ENCODE measurements at regions not wholly inside any gene's neighbourhood (a gene's known extent, or its start where the extent isn't known, plus 50 kb on each side); places are given as distances from the start of the nearest gene placed in this dataset.
"Not testable (repeated sequence)": the region's sequence is repeated elsewhere in the genome, so short reads cannot be mapped to it uniquely, and the experiment has no call there.

GRCh38 chr14:25340882-25341281 lies 290.9 kb upstream of the STXBP6 start:
- Histone ChIP-seq H3K27ac (ENCODE audit: low read depth in 2 of 2, low read length in 1 of 2) (no peak overlapping the region), H3K4me3 (ENCODE audit: low read depth in 1 of 2, low read length in 2 of 2) (no peak overlapping the region), H3K36me3 (ENCODE audit: control insufficient read depth in 2 of 2, insufficient read depth in 2 of 2, low read length in 1 of 2) (no peaks in the 10 kb centered on the region), H3K4me1 (ENCODE audit: control insufficient read depth in 2 of 2, insufficient read depth in 2 of 2, low read length in 1 of 2) (no peaks in the 10 kb centered on the region), H3K27me3 (ENCODE audit: control insufficient read depth in 1 of 2, insufficient read depth in 2 of 2, low read length in 2 of 2) (no peaks in the 10 kb centered on the region), H3K9me3 (ENCODE audit: control insufficient read depth in 2 of 2, insufficient read depth in 1 of 2, low read depth in 1 of 2, low read length in 1 of 2) (peaks cover 3% of the 10 kb centered on the region in 2 donors)
- 89 to 95% methylated on average over 1 of the region's 1 CpG for WGBS, 2 donors

- Histone ChIP-seq H3K4me1 (ENCODE audit: control insufficient read depth in 2 of 2, insufficient read depth in 2 of 2, low read length in 1 of 2) (no peaks in the 10 kb centered on the region), H3K9me3 (ENCODE audit: control insufficient read depth in 2 of 2, insufficient read depth in 1 of 2, low read depth in 1 of 2, low read length in 1 of 2) (peaks cover 4 to 5% of the 10 kb centered on the region in 2 donors), H3K36me3 (ENCODE audit: control insufficient read depth in 2 of 2, insufficient read depth in 2 of 2, low read length in 1 of 2) (no peaks in the 10 kb centered on the region), H3K4me3 (ENCODE audit: low read depth in 1 of 2, low read length in 2 of 2) (no peak overlapping the region), H3K27me3 (ENCODE audit: control insufficient read depth in 1 of 2, insufficient read depth in 2 of 2, low read length in 2 of 2) (no peaks in the 10 kb centered on the region), H3K27ac (ENCODE audit: low read depth in 2 of 2, low read length in 1 of 2) (no peak overlapping the region)
- 64 to 81% methylated on average over 1 of the region's 1 CpG for WGBS, 2 donors
Measured at GRCh38 chr14:25322784-25323183, 272.8 kb upstream of the STXBP6 start.

- WGBS, 2 donors, result 84 to 86% methylated on average over 4 to 6 of the region's 6 CpGs
- H3K27ac ChIP-seq (ENCODE audit: low read depth in 2 of 2, low read length in 1 of 2); H3K4me1 ChIP-seq (ENCODE audit: control insufficient read depth in 2 of 2, insufficient read depth in 2 of 2, low read length in 1 of 2); H3K36me3 ChIP-seq (ENCODE audit: control insufficient read depth in 2 of 2, insufficient read depth in 2 of 2, low read length in 1 of 2); H3K27me3 ChIP-seq (ENCODE audit: control insufficient read depth in 1 of 2, insufficient read depth in 2 of 2, low read length in 2 of 2); H3K4me3 ChIP-seq (ENCODE audit: low read depth in 1 of 2, low read length in 2 of 2); H3K9me3 ChIP-seq (ENCODE audit: control insufficient read depth in 2 of 2, insufficient read depth in 1 of 2, low read depth in 1 of 2, low read length in 1 of 2): not testable (repeated sequence)
Measured at GRCh38 chr14:25316007-25316406, 266.1 kb upstream of the STXBP6 start.

- Histone ChIP-seq H3K27me3 (ENCODE audit: control insufficient read depth in 1 of 2, insufficient read depth in 2 of 2, low read length in 2 of 2) (no peaks in the 10 kb centered on the region), H3K9me3 (ENCODE audit: control insufficient read depth in 2 of 2, insufficient read depth in 1 of 2, low read depth in 1 of 2, low read length in 1 of 2) (peaks cover 0 to 3% of the 10 kb centered on the region in 2 donors), H3K36me3 (ENCODE audit: control insufficient read depth in 2 of 2, insufficient read depth in 2 of 2, low read length in 1 of 2) (no peaks in the 10 kb centered on the region), H3K4me3 (ENCODE audit: low read depth in 1 of 2, low read length in 2 of 2) (no peak overlapping the region), H3K4me1 (ENCODE audit: control insufficient read depth in 2 of 2, insufficient read depth in 2 of 2, low read length in 1 of 2) (no peaks in the 10 kb centered on the region), H3K27ac (ENCODE audit: low read depth in 2 of 2, low read length in 1 of 2) (no peak overlapping the region)
- 63 to 84% methylated on average over 3 of the region's 3 CpGs for WGBS, 2 donors
Measured at GRCh38 chr14:25308244-25308643, 258.3 kb upstream of the STXBP6 start.

GRCh38 chr14:25303934-25304333 lies 254.0 kb upstream of the STXBP6 start:
- Histone ChIP-seq H3K36me3 (ENCODE audit: control insufficient read depth in 2 of 2, insufficient read depth in 2 of 2, low read length in 1 of 2) (no peaks in the 10 kb centered on the region), H3K9me3 (ENCODE audit: control insufficient read depth in 2 of 2, insufficient read depth in 1 of 2, low read depth in 1 of 2, low read length in 1 of 2) (peaks cover 0 to 2% of the 10 kb centered on the region in 2 donors), H3K4me1 (ENCODE audit: control insufficient read depth in 2 of 2, insufficient read depth in 2 of 2, low read length in 1 of 2) (no peaks in the 10 kb centered on the region), H3K27ac (ENCODE audit: low read depth in 2 of 2, low read length in 1 of 2) (no peak overlapping the region), H3K27me3 (ENCODE audit: control insufficient read depth in 1 of 2, insufficient read depth in 2 of 2, low read length in 2 of 2) (no peaks in the 10 kb centered on the region), H3K4me3 (ENCODE audit: low read depth in 1 of 2, low read length in 2 of 2) (no peak overlapping the region)
- 56 to 67% methylated on average over 2 of the region's 2 CpGs for WGBS, 2 donors

GRCh38 chr14:25298238-25298637 lies 248.3 kb upstream of the STXBP6 start:
- Histone ChIP-seq H3K4me1 (ENCODE audit: control insufficient read depth in 2 of 2, insufficient read depth in 2 of 2, low read length in 1 of 2) (no peaks in the 10 kb centered on the region), H3K27ac (ENCODE audit: low read depth in 2 of 2, low read length in 1 of 2) (no peak overlapping the region), H3K27me3 (ENCODE audit: control insufficient read depth in 1 of 2, insufficient read depth in 2 of 2, low read length in 2 of 2) (no peaks in the 10 kb centered on the region), H3K36me3 (ENCODE audit: control insufficient read depth in 2 of 2, insufficient read depth in 2 of 2, low read length in 1 of 2) (no peaks in the 10 kb centered on the region), H3K4me3 (ENCODE audit: low read depth in 1 of 2, low read length in 2 of 2) (no peak overlapping the region), H3K9me3 (ENCODE audit: control insufficient read depth in 2 of 2, insufficient read depth in 1 of 2, low read depth in 1 of 2, low read length in 1 of 2) (no peaks in the 10 kb centered on the region)

- H3K27me3 ChIP-seq (ENCODE audit: control insufficient read depth in 1 of 2, insufficient read depth in 2 of 2, low read length in 2 of 2); H3K4me1 ChIP-seq (ENCODE audit: control insufficient read depth in 2 of 2, insufficient read depth in 2 of 2, low read length in 1 of 2); H3K27ac ChIP-seq (ENCODE audit: low read depth in 2 of 2, low read length in 1 of 2); H3K4me3 ChIP-seq (ENCODE audit: low read depth in 1 of 2, low read length in 2 of 2); H3K9me3 ChIP-seq (ENCODE audit: control insufficient read depth in 2 of 2, insufficient read depth in 1 of 2, low read depth in 1 of 2, low read length in 1 of 2); H3K36me3 ChIP-seq (ENCODE audit: control insufficient read depth in 2 of 2, insufficient read depth in 2 of 2, low read length in 1 of 2): not testable (repeated sequence)
- whole genome bisulfite sequencing, 2 donors, result 25 to 55% methylated on average over 1 of the region's 1 CpG
Measured at GRCh38 chr14:25290154-25290553, 240.2 kb upstream of the STXBP6 start.

GRCh38 chr14:25274529-25274928 lies 224.6 kb upstream of the STXBP6 start:
- WGBS, 2 donors, result 72 to 90% methylated on average over 2 of the region's 2 CpGs
- Histone ChIP-seq H3K9me3 (ENCODE audit: control insufficient read depth in 2 of 2, insufficient read depth in 1 of 2, low read depth in 1 of 2, low read length in 1 of 2) (no peaks in the 10 kb centered on the region), H3K36me3 (ENCODE audit: control insufficient read depth in 2 of 2, insufficient read depth in 2 of 2, low read length in 1 of 2) (no peaks in the 10 kb centered on the region), H3K27ac (ENCODE audit: low read depth in 2 of 2, low read length in 1 of 2) (no peak overlapping the region), H3K27me3 (ENCODE audit: control insufficient read depth in 1 of 2, insufficient read depth in 2 of 2, low read length in 2 of 2) (no peaks in the 10 kb centered on the region), H3K4me1 (ENCODE audit: control insufficient read depth in 2 of 2, insufficient read depth in 2 of 2, low read length in 1 of 2) (no peaks in the 10 kb centered on the region), H3K4me3 (ENCODE audit: low read depth in 1 of 2, low read length in 2 of 2) (no peak overlapping the region)

- 90 to 92% methylated on average over 16 of the region's 16 CpGs for WGBS, 2 donors
- no peak overlapping the region for H3K4me3 ChIP-seq (ENCODE audit: low read depth in 1 of 2, low read length in 2 of 2)
- no peaks in the 10 kb centered on the region for H3K27me3 ChIP-seq (ENCODE audit: control insufficient read depth in 1 of 2, insufficient read depth in 2 of 2, low read length in 2 of 2)
- no peaks in the 10 kb centered on the region for H3K9me3 ChIP-seq (ENCODE audit: control insufficient read depth in 2 of 2, insufficient read depth in 1 of 2, low read depth in 1 of 2, low read length in 1 of 2)
- no peak overlapping the region for H3K27ac ChIP-seq (ENCODE audit: low read depth in 2 of 2, low read length in 1 of 2)
- H3K4me1 ChIP-seq (ENCODE audit: control insufficient read depth in 2 of 2, insufficient read depth in 2 of 2, low read length in 1 of 2), result no peaks in the 10 kb centered on the region
- H3K36me3 ChIP-seq (ENCODE audit: control insufficient read depth in 2 of 2, insufficient read depth in 2 of 2, low read length in 1 of 2), result no peaks in the 10 kb centered on the region
Measured at GRCh38 chr14:25267186-25267585, 217.2 kb upstream of the STXBP6 start.

GRCh38 chr14:25259470-25259869 lies 209.5 kb upstream of the STXBP6 start:
- Histone ChIP-seq H3K9me3 (ENCODE audit: control insufficient read depth in 2 of 2, insufficient read depth in 1 of 2, low read depth in 1 of 2, low read length in 1 of 2) (no peaks in the 10 kb centered on the region), H3K36me3 (ENCODE audit: control insufficient read depth in 2 of 2, insufficient read depth in 2 of 2, low read length in 1 of 2) (no peaks in the 10 kb centered on the region), H3K27me3 (ENCODE audit: control insufficient read depth in 1 of 2, insufficient read depth in 2 of 2, low read length in 2 of 2) (no peaks in the 10 kb centered on the region), H3K27ac (ENCODE audit: low read depth in 2 of 2, low read length in 1 of 2) (no peak overlapping the region), H3K4me1 (ENCODE audit: control insufficient read depth in 2 of 2, insufficient read depth in 2 of 2, low read length in 1 of 2) (no peaks in the 10 kb centered on the region), H3K4me3 (ENCODE audit: low read depth in 1 of 2, low read length in 2 of 2) (no peak overlapping the region)
- WGBS, 2 donors, result 80 to 81% methylated on average over 1 of the region's 1 CpG

Measured in esophagus (tissue), 2 donors.